Skeletal muscle satellite cell (primary cell): ENCODE measurements at regions not wholly inside any gene's neighbourhood (a gene's known extent, or its start where the extent isn't known, plus 50 kb on each side); places are given as distances from the start of the nearest gene placed in this dataset.

Experiments
- H3K27me3 ChIP-seq: 2 replicates; pipeline ENCODE4 v1.7.0; 2013; ENCODE audit warnings: low read length; ENCODE audit not compliant: control insufficient read depth, insufficient read depth
- H3K36me3 ChIP-seq: 2 replicates; pipeline ENCODE4 v1.7.0; 2013; ENCODE audit warnings: mild to moderate bottlenecking, control low read depth, low read length; ENCODE audit not compliant: insufficient read depth
- H3K4me1 ChIP-seq: 2 replicates; pipeline ENCODE4 v1.7.0; 2013; ENCODE audit warnings: low read length; ENCODE audit not compliant: control insufficient read depth, insufficient read depth
- H3K4me2 ChIP-seq: 2 replicates; pipeline ENCODE4 v1.7.0; 2013; ENCODE audit warnings: mild to moderate bottlenecking, low read length
- H3K4me3 ChIP-seq: 2 replicates; pipeline ENCODE4 v1.7.0; 2013; ENCODE audit warnings: low read length
- H3K9ac ChIP-seq: 2 replicates; pipeline ENCODE4 v1.7.0; 2013; ENCODE audit warnings: mild to moderate bottlenecking, low read depth, low read length, moderate library complexity
- H3K9me3 ChIP-seq: replicated peaks from 2 replicates; pipeline ENCODE4 v1.7.0; 2013; ENCODE audit warnings: mild to moderate bottlenecking, control low read depth, low read length

DNA sequence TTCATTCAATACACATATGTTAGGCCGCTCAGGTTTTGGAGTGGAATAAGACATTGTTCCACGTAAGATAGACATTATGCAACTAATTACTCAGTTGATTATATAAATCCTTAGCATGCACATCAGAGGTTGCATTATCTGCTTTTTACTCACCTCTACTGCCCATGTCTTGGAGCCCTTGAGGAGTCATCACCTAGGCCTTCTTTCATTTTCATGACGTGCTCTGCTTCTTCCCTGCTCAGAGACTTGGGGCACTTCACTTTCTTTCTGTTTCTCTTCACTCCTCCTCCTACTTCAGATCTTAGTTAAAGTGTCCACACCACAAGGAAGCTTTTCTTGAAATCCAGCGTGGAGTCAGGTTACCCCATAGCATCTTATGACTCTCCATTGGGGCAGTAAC is 241.1 kb downstream of the TLR4 start:
- no peak overlapping the region for H3K9ac ChIP-seq
- no peaks in the 10 kb centered on the region for H3K27me3 ChIP-seq
- H3K9me3 ChIP-seq = no peaks in the 10 kb centered on the region
- H3K4me1 ChIP-seq = no peaks in the 10 kb centered on the region
- H3K4me2 ChIP-seq = no peak overlapping the region
- H3K36me3 ChIP-seq = no peaks in the 10 kb centered on the region
- no peak overlapping the region for H3K4me3 ChIP-seq

DNA sequence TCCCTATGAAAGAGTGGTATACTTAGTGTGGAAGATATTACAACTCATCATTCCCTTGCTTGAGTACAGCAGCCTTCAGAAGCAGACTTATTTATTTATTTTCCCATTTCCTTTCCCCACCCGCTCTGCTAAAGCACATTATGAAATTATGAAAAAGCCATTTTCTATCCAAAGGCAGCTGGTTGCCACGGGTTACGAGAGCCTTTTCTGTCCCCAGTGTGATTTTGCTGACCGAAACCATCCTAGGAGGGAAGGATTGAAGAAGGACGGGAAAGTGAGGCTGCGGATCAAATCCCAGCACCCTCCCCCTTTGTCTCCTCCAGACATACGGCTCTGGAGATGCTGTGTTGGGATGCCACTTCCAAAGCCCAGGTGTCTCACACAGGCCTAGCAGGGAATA is 246.9 kb downstream of the TLR4 start:
- Histone ChIP-seq H3K36me3 (no peaks in the 10 kb centered on the region), H3K4me3 (no peak overlapping the region), H3K27me3 (no peaks in the 10 kb centered on the region), H3K4me2 (no peak overlapping the region), H3K9ac (no peak overlapping the region), H3K4me1 (no peaks in the 10 kb centered on the region), H3K9me3 (no peaks in the 10 kb centered on the region)

DNA sequence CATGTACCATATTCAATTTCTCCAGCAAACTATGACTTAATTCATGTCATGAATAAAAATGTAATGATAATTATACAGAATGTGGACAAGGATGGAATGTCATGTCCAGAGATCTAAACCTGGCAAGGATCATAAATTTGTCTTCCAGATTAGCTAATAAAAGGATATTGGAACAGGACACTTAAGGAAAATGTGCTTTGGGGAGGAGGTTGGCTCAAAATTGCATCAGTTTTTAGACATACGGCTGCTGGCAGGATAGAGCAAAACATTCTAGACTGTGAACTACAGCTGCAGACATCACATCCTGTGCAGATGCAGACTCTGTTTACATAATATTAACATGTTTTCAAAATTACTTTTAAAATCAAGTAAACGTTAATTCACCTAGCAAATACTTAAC is 248.4 kb downstream of the TLR4 start:
- Histone ChIP-seq H3K9me3 (no peaks in the 10 kb centered on the region), H3K4me3 (no peak overlapping the region), H3K4me1 (no peaks in the 10 kb centered on the region), H3K4me2 (no peak overlapping the region), H3K36me3 (no peaks in the 10 kb centered on the region), H3K27me3 (no peaks in the 10 kb centered on the region), H3K9ac (no peak overlapping the region)

DNA sequence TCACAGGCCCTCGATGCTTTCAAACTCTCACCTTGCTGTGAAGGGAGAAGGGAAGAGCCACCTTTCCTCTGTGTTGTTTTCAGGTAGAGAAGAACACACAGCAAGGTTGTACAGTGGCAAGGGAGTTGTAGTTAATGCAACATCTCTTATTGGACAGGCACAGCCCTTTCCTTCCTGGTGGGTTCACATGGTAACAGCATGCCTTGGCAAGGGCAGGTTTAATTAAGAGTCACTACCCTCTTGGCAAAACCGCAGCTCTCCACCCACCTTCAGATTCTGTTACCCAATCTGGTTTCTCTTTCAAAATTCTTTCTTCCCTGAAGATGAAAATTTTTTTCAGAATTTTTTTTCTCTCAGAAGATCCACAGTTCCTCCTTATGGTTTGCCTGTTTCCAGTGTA is 253.1 kb downstream of the TLR4 start:
- Histone ChIP-seq H3K4me3 (no peak overlapping the region), H3K4me1 (no peaks in the 10 kb centered on the region), H3K27me3 (no peaks in the 10 kb centered on the region), H3K9ac (no peak overlapping the region), H3K36me3 (no peaks in the 10 kb centered on the region), H3K9me3 (no peaks in the 10 kb centered on the region), H3K4me2 (no peak overlapping the region)

GRCh38 chr9:117958726-117959125 is 254.5 kb downstream of the TLR4 start:
- H3K9me3 ChIP-seq = no peaks in the 10 kb centered on the region
- no peak overlapping the region for H3K4me2 ChIP-seq
- H3K36me3 ChIP-seq = no peaks in the 10 kb centered on the region
- H3K4me3 ChIP-seq = no peak overlapping the region
- no peaks in the 10 kb centered on the region for H3K4me1 ChIP-seq
- no peak overlapping the region for H3K9ac ChIP-seq
- H3K27me3 ChIP-seq = no peaks in the 10 kb centered on the region

GRCh38 chr9:117963493-117964090 is 259.4 kb downstream of the TLR4 start:
- H3K27me3 ChIP-seq = no peaks in the 10 kb centered on the region
- no peak overlapping the region for H3K9ac ChIP-seq
- no peak overlapping the region for H3K4me3 ChIP-seq
- no peak overlapping the region for H3K4me2 ChIP-seq
- no peaks in the 10 kb centered on the region for H3K9me3 ChIP-seq
- H3K4me1 ChIP-seq = no peaks in the 10 kb centered on the region
- no peaks in the 10 kb centered on the region for H3K36me3 ChIP-seq

DNA sequence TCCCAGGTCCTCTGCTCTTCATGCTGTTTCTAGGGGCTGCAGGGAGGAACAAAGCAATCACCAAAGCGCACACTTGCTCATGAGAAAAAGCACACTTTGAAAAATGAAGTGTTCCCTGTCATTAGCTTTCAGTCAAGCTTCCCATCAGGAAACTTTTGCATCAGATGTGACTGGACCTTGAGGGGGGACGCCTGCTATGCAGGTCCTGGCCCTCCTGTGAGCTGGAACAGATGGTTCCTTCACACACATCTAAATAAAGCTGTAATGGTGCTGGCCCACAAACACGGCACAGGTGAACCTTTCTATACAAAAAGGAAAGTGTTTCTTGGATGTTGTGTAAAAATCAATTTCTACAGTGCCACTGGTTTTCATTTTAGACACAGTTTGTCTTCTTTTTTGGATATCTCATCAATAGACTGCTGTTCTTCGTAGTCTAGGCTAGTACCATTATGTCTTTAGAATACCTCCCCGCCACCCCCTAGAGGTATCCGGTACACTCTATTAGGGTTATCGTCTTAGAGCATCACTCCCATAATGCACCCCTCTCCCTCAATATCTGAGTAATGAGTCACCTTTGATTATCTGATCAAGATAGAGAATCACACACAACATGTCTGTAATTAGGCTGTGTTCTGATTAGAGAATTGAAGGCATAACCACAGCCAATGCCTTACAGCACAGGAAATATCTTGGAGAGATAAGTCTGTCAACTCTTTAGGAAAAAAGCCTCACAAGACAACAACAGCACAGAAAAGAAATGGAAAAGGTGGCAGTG is 266.3 kb downstream of the TLR4 start:
- Histone ChIP-seq H3K4me3 (no peak overlapping the region), H3K9ac (no peak overlapping the region), H3K4me2 (no peak overlapping the region)

DNA sequence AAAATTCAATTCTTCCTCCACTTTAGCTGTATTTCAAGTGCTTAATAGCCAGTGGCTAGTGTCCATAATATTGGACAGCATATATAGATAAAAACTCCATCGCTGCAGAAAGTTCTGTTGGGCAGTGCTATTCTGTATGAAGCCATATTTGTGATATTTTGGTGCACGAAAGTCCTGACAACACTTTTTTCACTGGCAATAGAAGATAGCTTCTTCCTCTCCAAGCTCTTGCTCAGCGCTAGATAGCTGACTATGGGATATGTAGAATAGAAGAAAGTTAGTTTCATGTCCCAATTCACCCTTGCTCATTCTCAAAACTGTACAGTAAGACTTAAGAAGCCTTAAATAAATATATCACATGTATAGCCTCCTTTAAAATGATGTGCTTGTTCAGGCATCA is 269.9 kb downstream of the TLR4 start:
- no peak overlapping the region for H3K4me3 ChIP-seq

More for the DNA sequence above, 266.3 kb downstream of the TLR4 start:
- H3K4me1 ChIP-seq = no peaks in the 10 kb centered on the region
- H3K36me3 ChIP-seq = no peaks in the 10 kb centered on the region
- H3K27me3 ChIP-seq = no peaks in the 10 kb centered on the region
- no peaks in the 10 kb centered on the region for H3K9me3 ChIP-seq

GRCh38 chr9:117979914-117980313 is 275.7 kb downstream of the TLR4 start:
- Histone ChIP-seq H3K4me2 (no peak overlapping the region), H3K27me3 (no peaks in the 10 kb centered on the region), H3K4me3 (no peak overlapping the region), H3K9ac (no peak overlapping the region), H3K36me3 (no peaks in the 10 kb centered on the region), H3K4me1 (no peaks in the 10 kb centered on the region), H3K9me3 (no peaks in the 10 kb centered on the region)

More for the DNA sequence above, 269.9 kb downstream of the TLR4 start:
- no peak overlapping the region for H3K9ac ChIP-seq
- H3K4me1 ChIP-seq = no peaks in the 10 kb centered on the region
- no peaks in the 10 kb centered on the region for H3K9me3 ChIP-seq
- no peaks in the 10 kb centered on the region for H3K36me3 ChIP-seq
- H3K27me3 ChIP-seq = no peaks in the 10 kb centered on the region
- no peak overlapping the region for H3K4me2 ChIP-seq

- Histone ChIP-seq H3K4me1 (no peaks in the 10 kb centered on the region), H3K9me3 (no peaks in the 10 kb centered on the region), H3K9ac (no peak overlapping the region), H3K36me3 (no peaks in the 10 kb centered on the region), H3K4me3 (no peak overlapping the region), H3K27me3 (no peaks in the 10 kb centered on the region), H3K4me2 (no peak overlapping the region)
These were observed 283.7 kb downstream of the TLR4 start for GRCh38 chr9:117987945-117988344.

DNA sequence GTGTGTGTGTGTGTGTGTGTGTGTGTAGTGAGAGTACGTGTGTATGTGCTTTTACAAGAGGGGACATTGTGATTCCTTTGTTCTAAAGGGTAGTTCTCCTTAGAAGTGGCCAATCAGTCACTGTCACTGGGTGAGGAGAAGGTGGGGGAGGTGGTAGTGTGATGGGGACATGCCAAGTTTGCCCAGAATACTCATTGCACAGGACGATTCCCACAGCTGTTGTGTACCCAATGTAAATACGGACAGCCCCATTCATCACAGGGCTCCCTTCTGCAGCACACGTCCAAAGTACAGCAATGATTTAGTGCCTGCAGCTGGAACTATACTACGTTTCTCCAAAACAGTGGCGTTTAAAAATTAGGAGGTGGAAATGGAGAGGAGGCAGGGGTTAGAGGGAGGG is 287.8 kb downstream of the TLR4 start:
- Histone ChIP-seq H3K4me1 (no peaks in the 10 kb centered on the region), H3K9ac (no peak overlapping the region), H3K27me3 (no peaks in the 10 kb centered on the region), H3K4me2 (no peak overlapping the region), H3K4me3 (no peak overlapping the region), H3K36me3 (no peaks in the 10 kb centered on the region), H3K9me3 (no peaks in the 10 kb centered on the region)

DNA sequence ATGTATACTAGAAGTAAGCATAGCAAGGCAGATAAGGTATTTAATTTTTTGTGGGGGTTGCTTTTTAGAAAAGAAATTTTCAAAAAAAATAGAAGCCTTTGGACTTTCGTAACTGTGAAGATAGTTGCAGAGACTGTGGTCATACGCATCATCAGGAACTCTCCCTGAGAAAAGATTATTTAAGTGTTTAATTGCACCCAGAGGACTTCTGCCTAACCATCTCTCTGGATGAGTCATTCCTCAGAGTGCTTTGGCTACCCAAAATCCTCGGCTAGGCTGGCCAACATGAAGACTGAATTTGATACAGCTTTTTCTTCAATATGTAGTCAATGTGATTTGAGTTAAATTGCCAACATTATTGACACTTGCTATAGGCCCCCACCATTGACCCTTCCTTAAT is 296.4 kb downstream of the TLR4 start:
- H3K9ac ChIP-seq = no peak overlapping the region
- H3K4me1 ChIP-seq = no peaks in the 10 kb centered on the region
- no peak overlapping the region for H3K4me2 ChIP-seq
- H3K4me3 ChIP-seq = no peak overlapping the region
- H3K36me3 ChIP-seq = no peaks in the 10 kb centered on the region
- no peaks in the 10 kb centered on the region for H3K27me3 ChIP-seq
- H3K9me3 ChIP-seq = no peaks in the 10 kb centered on the region
